M059J (cell line): ENCODE measurements at regions not wholly inside any gene's neighbourhood (a gene's known extent, or its start where the extent isn't known, plus 50 kb on each side); places are given as distances from the start of the nearest gene placed in this dataset.

Experiments
- DNase-seq: peaks from one replicate; pipeline ENCODE4 v3.0.0-alpha.2; 2012; ENCODE audit warnings: low read depth

- no peak for DNase-seq
Observed at GRCh38 chr9:2923766-2924379, 80.0 kb upstream of the PUM3 start.

- DNase-seq = no peak
Observed at GRCh38 chr9:2919347-2919746, 75.5 kb upstream of the PUM3 start.

GRCh38 chr9:2916382-2916985 lies 72.6 kb upstream of the PUM3 start:
- no peak for DNase-seq

- DNase-seq = no peak
Observed at GRCh38 chr9:2913026-2913425, 69.1 kb upstream of the PUM3 start.

DNA sequence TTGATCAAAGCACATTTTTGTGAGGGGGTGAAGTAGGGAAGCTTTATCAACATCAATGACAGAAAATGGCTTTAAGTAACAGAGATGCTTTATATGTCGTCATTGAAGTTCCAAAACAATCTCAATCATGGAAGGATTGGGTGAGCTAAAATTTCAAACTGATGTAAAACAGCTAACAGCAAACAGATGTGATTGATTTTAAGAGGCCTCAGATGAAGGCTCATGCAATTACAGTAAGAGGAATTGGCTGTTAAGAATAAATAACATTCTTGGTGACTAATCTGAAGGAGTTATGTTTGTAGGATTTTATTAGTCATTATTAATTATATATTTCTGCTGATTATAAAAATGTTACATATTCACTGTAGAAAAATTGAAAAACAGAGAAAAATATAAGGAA lies 63.5 kb upstream of the PUM3 start:
- no peak for DNase-seq

DNA sequence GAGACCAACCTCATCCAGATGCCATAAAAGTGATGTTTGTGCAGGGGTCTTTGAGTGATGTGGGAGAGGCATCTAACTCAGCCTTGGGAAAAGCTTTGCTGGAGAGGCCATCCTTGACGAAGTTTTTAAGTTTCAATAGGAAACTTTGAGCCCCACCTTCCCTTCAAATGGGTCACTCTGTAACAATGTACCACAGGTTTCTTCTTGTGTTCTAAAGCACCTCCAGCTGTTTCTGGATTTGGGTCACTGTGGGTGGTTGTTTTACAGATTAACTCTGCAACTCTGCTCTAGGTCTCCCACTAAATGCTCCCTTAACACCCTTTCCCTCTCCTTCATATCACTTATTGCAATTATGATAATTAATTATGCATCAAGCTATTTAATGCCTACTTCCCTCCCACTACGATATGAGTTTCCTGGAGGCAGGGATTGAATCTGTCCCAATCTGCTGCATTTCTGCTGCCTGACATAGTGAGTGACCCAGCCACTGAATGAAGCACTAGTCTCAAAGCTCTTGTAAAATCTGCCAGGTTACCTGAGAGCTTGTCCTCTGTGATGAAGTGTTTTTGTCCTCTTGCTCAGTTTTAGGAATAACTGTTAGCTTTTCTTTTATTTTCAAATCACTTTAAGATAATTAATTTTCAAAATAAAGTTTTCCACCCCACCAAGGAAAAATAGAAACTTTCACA lies 60.5 kb upstream of the PUM3 start:
- no peak for DNase-seq
